Osteocyte (in vitro differentiated cells): ENCODE measurements at regions not wholly inside any gene's neighbourhood (a gene's known extent, or its start where the extent isn't known, plus 50 kb on each side); places are given as distances from the start of the nearest gene placed in this dataset.

ENCODE experiments used
- DNase-seq: peaks from one replicate; pipeline ENCODE4 v3.0.0; 2021; ENCODE audit warnings: mixed read lengths; ENCODE audit not compliant: unreplicated experiment; ENCODE audit errors: extremely low spot score
- H3K27ac Mint-ChIP-seq: one replicate; pipeline ENCODE4 v1.8.0; 2021; ENCODE audit warnings: mild to moderate bottlenecking, mixed read lengths; ENCODE audit not compliant: unreplicated experiment
- H3K27me3 Mint-ChIP-seq: one replicate; pipeline ENCODE4 v1.8.0; 2021; ENCODE audit warnings: mixed read lengths; ENCODE audit not compliant: unreplicated experiment
- H3K36me3 Mint-ChIP-seq: one replicate; pipeline ENCODE4 v1.8.0; 2021; ENCODE audit warnings: mixed read lengths; ENCODE audit not compliant: unreplicated experiment
- H3K4me1 Mint-ChIP-seq: one replicate; pipeline ENCODE4 v1.8.0; 2021; ENCODE audit warnings: mixed read lengths; ENCODE audit not compliant: unreplicated experiment
- H3K4me3 Mint-ChIP-seq: one replicate; pipeline ENCODE4 v1.8.0; 2021; ENCODE audit warnings: mild to moderate bottlenecking, moderate library complexity, mixed read lengths; ENCODE audit not compliant: unreplicated experiment
- H3K9me3 Mint-ChIP-seq: one replicate; pipeline ENCODE4 v1.8.0; 2021; ENCODE audit warnings: mixed read lengths; ENCODE audit not compliant: unreplicated experiment
- TF ChIP-seq, protein P1 (sequence below): fragments of 200-600 bp; sonication (generic); IDR thresholded peaks from 2 replicates; pipeline ENCODE4 v1.5.0; 2021; ENCODE audit warnings: antibody characterized with exemption, mild to moderate bottlenecking, moderate library complexity

- Mint-ChIP-seq H3K9me3 (no peaks in the 10 kb centered on the region), H3K36me3 (no peaks in the 10 kb centered on the region), H3K4me3 (no peak overlapping the region), H3K4me1 (no peaks in the 10 kb centered on the region), H3K27ac (no peak overlapping the region), H3K27me3 (peaks cover 12% of the 10 kb centered on the region)
- TF ChIP-seq, protein P1, sequence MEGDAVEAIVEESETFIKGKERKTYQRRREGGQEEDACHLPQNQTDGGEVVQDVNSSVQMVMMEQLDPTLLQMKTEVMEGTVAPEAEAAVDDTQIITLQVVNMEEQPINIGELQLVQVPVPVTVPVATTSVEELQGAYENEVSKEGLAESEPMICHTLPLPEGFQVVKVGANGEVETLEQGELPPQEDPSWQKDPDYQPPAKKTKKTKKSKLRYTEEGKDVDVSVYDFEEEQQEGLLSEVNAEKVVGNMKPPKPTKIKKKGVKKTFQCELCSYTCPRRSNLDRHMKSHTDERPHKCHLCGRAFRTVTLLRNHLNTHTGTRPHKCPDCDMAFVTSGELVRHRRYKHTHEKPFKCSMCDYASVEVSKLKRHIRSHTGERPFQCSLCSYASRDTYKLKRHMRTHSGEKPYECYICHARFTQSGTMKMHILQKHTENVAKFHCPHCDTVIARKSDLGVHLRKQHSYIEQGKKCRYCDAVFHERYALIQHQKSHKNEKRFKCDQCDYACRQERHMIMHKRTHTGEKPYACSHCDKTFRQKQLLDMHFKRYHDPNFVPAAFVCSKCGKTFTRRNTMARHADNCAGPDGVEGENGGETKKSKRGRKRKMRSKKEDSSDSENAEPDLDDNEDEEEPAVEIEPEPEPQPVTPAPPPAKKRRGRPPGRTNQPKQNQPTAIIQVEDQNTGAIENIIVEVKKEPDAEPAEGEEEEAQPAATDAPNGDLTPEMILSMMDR: no peak
- DNase-seq: no peak
Measured at GRCh38 chr10:52701647-52702046, 70.9 kb downstream of the MBL2 start.

DNA sequence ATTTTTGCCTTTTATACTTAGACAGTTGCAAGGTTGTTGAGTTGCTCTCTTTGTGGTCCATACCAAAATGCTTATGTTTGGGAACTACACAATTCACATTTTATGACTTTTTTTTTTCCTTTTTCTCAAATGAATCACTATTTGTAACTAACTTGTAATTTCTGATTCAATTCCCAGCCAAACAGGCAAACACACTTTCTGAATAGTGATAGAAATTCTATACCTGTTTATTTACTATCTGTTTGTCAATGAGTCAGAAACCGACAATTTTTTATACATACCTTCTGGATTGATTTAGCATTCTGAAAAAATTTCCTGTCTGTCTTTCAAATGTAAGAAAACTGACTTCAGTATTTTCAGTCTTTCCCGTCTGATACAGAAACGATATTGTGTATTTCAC, 69.1 kb downstream of the MBL2 start:
- Mint-ChIP-seq H3K9me3 (no peaks in the 10 kb centered on the region), H3K4me3 (no peak overlapping the region), H3K4me1 (no peaks in the 10 kb centered on the region), H3K27ac (no peak overlapping the region), H3K36me3 (no peaks in the 10 kb centered on the region), H3K27me3 (peaks cover 5% of the 10 kb centered on the region)
- TF ChIP-seq, protein P1: no peak
- no peak for DNase-seq

DNA sequence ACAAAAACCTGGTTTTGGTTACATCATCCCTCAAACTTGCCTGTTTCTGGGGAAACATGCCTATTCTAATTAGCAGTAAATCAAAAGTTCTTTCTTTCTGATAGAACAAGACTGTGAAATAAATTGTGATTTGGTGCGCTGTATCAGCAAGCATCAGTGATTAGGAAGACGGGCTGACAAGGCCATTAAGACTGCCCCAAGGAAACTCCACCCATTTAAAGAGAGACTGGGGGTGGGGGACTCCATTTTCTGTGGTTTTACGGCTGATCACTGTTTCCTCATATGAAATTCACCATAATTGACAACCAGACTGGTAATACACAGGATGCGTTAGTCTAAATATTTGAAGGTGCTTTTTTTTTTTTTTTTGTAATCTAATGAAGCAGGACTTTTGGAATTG, 68.7 kb downstream of the MBL2 start:
- no peak for DNase-seq
- H3K27ac Mint-ChIP-seq: no peak overlapping the region
- peaks cover 3% of the 10 kb centered on the region for H3K27me3 Mint-ChIP-seq
- TF ChIP-seq, protein P1: no peak
- no peaks in the 10 kb centered on the region for H3K36me3 Mint-ChIP-seq
- H3K4me1 Mint-ChIP-seq: no peaks in the 10 kb centered on the region
- H3K4me3 Mint-ChIP-seq: no peak overlapping the region
- no peaks in the 10 kb centered on the region for H3K9me3 Mint-ChIP-seq

GRCh38 chr10:52706332-52707070, 66.1 kb downstream of the MBL2 start:
- H3K9me3 Mint-ChIP-seq: no peaks in the 10 kb centered on the region

More at GRCh38 chr10:52706332-52707070, 66.1 kb downstream of the MBL2 start:
- Mint-ChIP-seq H3K4me1 (no peaks in the 10 kb centered on the region), H3K36me3 (no peaks in the 10 kb centered on the region), H3K27ac (no peak overlapping the region), H3K27me3 (no peaks in the 10 kb centered on the region), H3K4me3 (no peak overlapping the region)
- TF ChIP-seq, protein P1: no peak
- no peak for DNase-seq
